Memory B cell (primary cell): ENCODE measurements at regions not wholly inside any gene's neighbourhood (a gene's known extent, or its start where the extent isn't known, plus 50 kb on each side); places are given as distances from the start of the nearest gene placed in this dataset.

Experiments used
- ATAC-seq: fragments of 150-1000 bp; cut with Tn5 transposase; 2 replicates; pipeline ENCODE4 v1.10.0; 2021; ENCODE audit warnings: low read depth, mild to moderate bottlenecking, moderate library complexity
- DNase-seq, 2 donors: peaks; one replicate each; pipeline ENCODE4 v3.0.0; 2022; ENCODE audit warnings: low spot score in 2 of 2
- H3K27ac Mint-ChIP-seq: one replicate; pipeline ENCODE4 v1.8.0; 2022; ENCODE audit warnings: mild to moderate bottlenecking, moderate library complexity, mixed read lengths
- H3K27me3 Mint-ChIP-seq: one replicate; pipeline ENCODE4 v1.8.0; 2022; ENCODE audit warnings: mixed read lengths
- H3K36me3 Mint-ChIP-seq: one replicate; pipeline ENCODE4 v1.8.0; 2022; ENCODE audit warnings: mild to moderate bottlenecking, mixed read lengths
- H3K4me1 Mint-ChIP-seq: one replicate; pipeline ENCODE4 v1.8.0; 2022; ENCODE audit warnings: mixed read lengths
- H3K4me3 Mint-ChIP-seq: one replicate; pipeline ENCODE4 v1.8.0; 2022; ENCODE audit warnings: mild to moderate bottlenecking, moderate library complexity, mixed read lengths
- H3K9me3 Mint-ChIP-seq: one replicate; pipeline ENCODE4 v1.8.0; 2022; ENCODE audit warnings: mixed read lengths

DNA sequence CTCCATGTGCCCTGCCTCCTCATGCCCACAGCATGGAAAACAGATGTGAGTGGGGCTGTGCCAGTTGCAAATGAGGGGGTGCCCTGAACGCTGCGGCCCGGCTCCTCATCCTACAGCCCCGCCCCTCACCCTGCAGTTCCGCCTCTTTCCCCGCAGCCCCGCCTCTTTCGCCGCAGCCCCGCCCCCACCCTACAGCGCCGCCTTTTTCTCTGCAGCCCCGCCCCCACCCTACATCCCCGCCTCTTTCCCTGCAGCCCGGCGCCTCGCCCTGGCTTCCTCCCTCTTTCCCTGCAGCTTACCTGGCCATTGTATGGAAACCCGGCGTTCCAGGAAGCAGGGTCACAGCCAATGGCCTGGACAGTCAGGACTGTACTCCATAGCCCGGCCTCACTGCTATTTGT is 284.9 kb downstream of the TLE3 start:
- Mint-ChIP-seq H3K4me3 (no peak overlapping the region), H3K27ac (no peak overlapping the region), H3K9me3 (no peaks in the 10 kb centered on the region), H3K27me3 (peaks cover 5% of the 10 kb centered on the region), H3K4me1 (no peaks in the 10 kb centered on the region), H3K36me3 (no peaks in the 10 kb centered on the region)
- ATAC-seq (no peak), DNase-seq (no peak)

DNA sequence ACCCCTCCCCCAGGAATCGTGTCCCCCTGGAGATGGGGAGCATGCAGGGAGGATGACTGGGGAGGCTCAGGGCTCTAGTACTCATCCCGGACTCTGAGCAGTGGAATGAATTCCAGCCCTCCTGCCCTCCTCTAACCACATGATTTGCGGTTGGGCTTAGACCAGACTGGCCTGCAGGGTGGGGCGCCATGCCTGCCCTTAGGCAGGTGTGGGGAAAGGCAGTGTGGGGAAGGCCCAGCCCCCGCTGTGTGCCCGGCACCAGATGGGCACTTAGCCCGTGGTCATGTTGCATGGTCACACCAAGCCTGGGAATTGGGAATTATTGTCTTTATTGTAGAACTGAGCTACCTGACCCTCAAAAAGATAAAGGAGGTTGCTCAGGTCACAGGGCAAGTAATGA is 283.8 kb downstream of the TLE3 start:
- Mint-ChIP-seq H3K27ac (no peak overlapping the region), H3K36me3 (no peaks in the 10 kb centered on the region)

DNA sequence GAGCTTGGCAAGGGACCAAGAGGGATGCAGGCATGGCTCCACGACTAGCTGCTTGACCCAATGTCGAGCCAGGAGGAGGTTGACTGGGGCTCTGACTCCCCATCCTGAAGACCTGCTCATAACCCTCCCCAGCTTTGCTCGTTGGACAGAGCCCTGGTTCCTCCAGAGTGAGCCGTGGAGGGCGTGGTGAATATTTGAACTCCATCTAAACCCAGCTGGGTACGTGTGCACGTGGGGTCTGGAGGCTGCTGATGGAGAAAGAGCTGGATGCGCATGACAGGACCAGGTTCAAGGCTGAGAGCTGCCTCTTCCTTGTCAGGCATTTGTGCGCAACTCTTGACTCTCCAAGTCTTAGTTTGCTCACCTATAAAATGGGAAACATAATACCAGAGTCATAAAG is 282.8 kb downstream of the TLE3 start:
- no peak for ATAC-seq

More for the DNA sequence above, 283.8 kb downstream of the TLE3 start:
- Mint-ChIP-seq H3K4me3 (no peak overlapping the region), H3K9me3 (no peaks in the 10 kb centered on the region), H3K27me3 (peaks cover 7% of the 10 kb centered on the region), H3K4me1 (no peaks in the 10 kb centered on the region)
- ATAC-seq (no peak), DNase-seq (no peak)

DNA sequence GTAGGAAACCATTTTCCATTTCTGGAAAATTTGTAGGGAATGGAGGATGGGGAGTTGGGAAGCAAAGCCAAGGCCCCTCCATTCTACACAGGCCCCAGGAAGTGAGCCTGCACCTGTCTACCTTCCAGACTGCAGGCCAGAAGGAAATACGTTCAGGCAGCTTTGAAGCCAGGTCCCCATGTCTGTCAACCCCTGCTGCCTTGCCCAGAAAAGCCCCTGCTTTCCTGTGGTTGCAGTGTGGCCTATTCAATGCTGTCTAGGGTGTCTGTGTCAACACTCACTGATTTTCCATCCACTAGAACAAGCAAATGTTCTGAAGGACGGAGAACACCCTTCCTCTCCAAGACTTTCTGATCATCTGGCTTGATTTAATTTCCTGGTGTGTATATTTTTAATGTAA is 281.9 kb downstream of the TLE3 start:
- Mint-ChIP-seq H3K27ac (no peak overlapping the region), H3K36me3 (no peaks in the 10 kb centered on the region), H3K4me1 (peaks cover 2% of the 10 kb centered on the region), H3K4me3 (no peak overlapping the region), H3K9me3 (no peaks in the 10 kb centered on the region), H3K27me3 (peaks cover 7% of the 10 kb centered on the region)
- DNase-seq (no peak), ATAC-seq (no peak)

More for the DNA sequence above, 282.8 kb downstream of the TLE3 start:
- H3K27me3 Mint-ChIP-seq: peaks cover 7% of the 10 kb centered on the region
- no peaks in the 10 kb centered on the region for H3K36me3 Mint-ChIP-seq
- H3K9me3 Mint-ChIP-seq: no peaks in the 10 kb centered on the region
- DNase-seq: no peak
- no peaks in the 10 kb centered on the region for H3K4me1 Mint-ChIP-seq
- no peak overlapping the region for H3K4me3 Mint-ChIP-seq
- H3K27ac Mint-ChIP-seq: no peak overlapping the region

DNA sequence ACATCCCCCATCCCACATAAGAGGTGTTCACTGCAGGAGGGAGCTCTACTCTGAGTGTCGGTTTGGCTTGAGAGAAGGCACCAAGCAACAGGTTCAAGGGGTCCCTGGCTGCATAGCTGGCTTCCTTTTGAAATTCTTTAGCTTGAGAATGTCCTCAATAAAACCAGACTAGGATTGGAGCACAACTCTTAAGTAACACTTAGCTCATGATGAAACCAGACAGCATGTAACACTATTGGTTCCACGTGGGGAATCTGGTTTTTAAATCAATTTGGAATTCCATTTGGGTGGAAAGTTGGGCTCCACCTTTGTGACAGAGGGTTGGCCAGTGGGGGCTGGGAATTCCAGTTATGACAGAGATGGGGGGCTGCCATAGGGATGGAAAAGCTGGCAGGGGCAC is 281.2 kb downstream of the TLE3 start:
- Mint-ChIP-seq H3K27me3 (peaks cover 7% of the 10 kb centered on the region), H3K4me3 (no peak overlapping the region), H3K27ac (no peak overlapping the region), H3K36me3 (no peaks in the 10 kb centered on the region), H3K9me3 (no peaks in the 10 kb centered on the region), H3K4me1 (peaks cover 5% of the 10 kb centered on the region)
- no peak for ATAC-seq
- DNase-seq: no peak

DNA sequence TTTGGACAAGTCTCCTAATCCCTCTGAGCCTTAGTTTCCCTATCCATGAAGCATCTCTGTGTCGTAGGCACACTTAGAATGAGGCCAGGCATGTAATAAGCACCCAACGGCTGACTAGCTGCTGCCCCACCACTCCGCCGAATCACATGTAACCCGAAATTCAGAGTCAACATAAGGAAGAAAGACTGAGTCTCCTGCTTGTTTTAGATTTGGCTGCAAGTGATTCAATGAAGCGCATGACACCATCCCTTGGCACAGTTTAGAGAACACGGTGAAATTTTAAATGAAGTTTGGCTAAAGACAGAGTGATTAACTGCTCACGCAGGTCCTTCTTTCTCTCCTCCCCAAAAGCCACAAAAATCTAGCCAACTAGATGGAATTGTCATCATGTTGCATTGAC is 279.2 kb downstream of the TLE3 start:
- H3K27me3 Mint-ChIP-seq: peaks cover 7% of the 10 kb centered on the region
- H3K36me3 Mint-ChIP-seq: no peaks in the 10 kb centered on the region
- ATAC-seq: no peak
- H3K27ac Mint-ChIP-seq: no peak overlapping the region
- H3K9me3 Mint-ChIP-seq: no peaks in the 10 kb centered on the region
- H3K4me1 Mint-ChIP-seq: peaks cover 5% of the 10 kb centered on the region
- DNase-seq: no peak
- H3K4me3 Mint-ChIP-seq: no peak overlapping the region

DNA sequence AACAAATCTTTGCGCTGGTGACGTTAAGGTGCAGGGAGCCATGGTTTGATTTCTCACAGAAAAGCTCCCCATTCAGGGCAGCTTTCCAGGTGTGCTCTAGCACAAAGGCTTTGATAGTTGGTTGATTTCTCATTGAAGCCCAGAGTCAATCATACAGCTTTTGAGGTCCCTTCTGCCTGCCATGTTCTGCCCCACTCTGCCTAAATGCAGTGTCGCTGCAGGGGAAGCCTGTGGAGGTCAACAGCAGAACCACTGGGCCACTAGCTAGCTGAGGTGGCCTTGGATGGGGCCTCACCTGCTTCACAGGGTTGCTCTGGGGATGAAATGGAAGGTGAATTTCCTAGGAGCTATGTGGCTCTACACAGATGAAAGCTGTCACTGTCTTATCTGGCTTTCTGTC is 278.3 kb downstream of the TLE3 start:
- Mint-ChIP-seq H3K4me3 (no peak overlapping the region), H3K27me3 (peaks cover 6% of the 10 kb centered on the region), H3K36me3 (no peaks in the 10 kb centered on the region), H3K9me3 (no peaks in the 10 kb centered on the region), H3K27ac (no peak overlapping the region), H3K4me1 (peaks cover 5% of the 10 kb centered on the region)
- no peak for ATAC-seq
- DNase-seq: no peak

DNA sequence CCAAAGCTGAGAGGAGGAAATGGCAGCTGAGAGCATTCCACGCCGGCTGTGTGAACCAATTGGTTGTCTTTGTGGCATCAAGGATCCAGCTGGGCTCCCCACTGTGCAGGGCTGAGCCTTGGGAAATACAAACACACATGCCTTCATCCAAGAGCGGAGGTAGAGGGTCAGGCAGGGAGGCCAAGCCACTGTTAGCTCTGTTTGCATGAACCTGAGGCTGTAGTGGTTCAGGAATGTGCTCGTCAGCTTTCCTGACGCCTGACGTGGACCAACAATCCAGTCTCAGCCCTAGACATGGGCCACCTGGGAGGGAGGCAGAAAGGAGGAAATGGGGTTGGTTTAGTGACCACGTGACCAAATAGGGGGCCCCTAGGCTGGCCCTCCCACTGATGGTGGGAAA is 276.9 kb downstream of the TLE3 start:
- Mint-ChIP-seq H3K4me3 (no peak overlapping the region), H3K36me3 (no peaks in the 10 kb centered on the region), H3K9me3 (no peaks in the 10 kb centered on the region), H3K27me3 (peaks cover 3% of the 10 kb centered on the region), H3K4me1 (peaks cover 5% of the 10 kb centered on the region), H3K27ac (no peak overlapping the region)
- ATAC-seq (no peak), DNase-seq (no peak)

DNA sequence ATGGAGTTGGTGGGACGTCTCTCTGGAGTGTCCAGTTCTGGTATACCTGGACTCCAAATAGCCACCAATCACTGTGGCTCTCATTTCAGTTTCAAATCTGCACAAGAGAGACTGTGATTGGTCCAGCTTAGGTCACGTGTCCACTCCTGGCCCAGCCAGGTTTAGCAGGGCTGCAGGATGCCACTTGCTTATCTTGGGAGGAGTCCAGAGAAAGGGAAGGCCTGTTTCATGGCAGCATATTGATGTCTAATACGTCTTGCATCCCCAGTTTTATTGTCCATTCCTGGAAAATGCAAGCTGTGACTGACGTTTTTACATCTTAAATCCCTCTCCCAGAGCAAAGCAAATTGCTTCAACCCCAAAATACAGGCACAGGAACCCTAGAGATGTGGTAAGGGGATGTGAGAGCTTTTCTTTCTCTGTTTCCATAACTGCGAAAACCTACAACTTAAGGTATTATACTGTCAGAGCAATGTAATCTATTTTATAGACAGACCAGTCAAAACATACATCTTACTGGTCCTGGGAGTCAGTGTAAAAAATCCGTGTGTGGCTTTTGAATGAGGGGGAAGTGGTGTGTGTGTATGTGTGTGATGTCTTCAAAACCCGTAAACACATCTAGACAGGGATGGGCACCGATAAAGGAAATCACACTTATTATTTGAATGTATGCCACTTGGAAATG is 274.4 kb downstream of the TLE3 start:
- no peak for DNase-seq
- Mint-ChIP-seq H3K4me1 (peaks cover 5% of the 10 kb centered on the region), H3K27me3 (peaks cover 3% of the 10 kb centered on the region), H3K27ac (no peak overlapping the region), H3K36me3 (no peaks in the 10 kb centered on the region), H3K4me3 (no peak overlapping the region), H3K9me3 (no peaks in the 10 kb centered on the region)
- ATAC-seq: no peak

DNA sequence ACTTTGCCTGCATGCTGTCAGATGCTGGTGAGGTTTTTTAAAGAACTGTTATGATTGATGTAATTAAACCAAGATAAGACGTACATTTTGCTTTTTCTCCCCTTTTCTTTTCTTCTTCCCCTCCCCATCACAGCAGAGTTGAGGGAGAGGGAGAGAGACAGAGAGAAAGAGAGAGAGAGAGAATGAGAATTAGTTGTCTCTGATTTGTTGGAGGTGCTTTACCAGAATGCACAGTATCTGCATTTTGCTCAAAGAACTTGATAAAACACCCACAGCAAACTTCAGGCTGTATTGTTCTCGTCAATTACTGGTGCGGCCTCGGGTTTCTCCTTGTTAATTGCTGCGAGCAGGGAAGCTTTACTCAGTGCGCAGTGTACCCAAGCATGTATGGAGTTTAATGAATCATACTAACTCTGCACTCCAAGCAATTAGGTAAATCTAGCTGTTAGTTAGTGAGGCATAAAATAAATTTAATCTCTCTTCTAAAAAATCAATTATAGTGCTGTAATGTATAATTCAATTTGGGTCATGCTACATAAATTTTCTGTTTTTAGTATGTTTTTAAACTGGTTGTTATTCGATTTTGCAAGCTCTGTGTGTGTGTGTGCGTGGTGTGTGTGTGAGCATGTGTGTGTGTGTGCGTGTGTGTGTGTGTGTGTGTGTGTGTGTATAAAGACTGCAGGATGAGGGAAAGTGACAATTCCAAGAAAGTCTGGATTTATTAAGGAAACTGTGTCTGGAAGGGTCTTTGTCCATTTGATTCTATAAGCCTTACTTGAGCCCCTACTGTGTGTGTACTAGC is 273.4 kb downstream of the TLE3 start:
- no peak for ATAC-seq
- no peak for DNase-seq
- Mint-ChIP-seq H3K4me3 (no peak overlapping the region), H3K27ac (no peak overlapping the region), H3K27me3 (no peaks in the 10 kb centered on the region), H3K36me3 (no peaks in the 10 kb centered on the region), H3K4me1 (peaks cover 5% of the 10 kb centered on the region), H3K9me3 (no peaks in the 10 kb centered on the region)

DNA sequence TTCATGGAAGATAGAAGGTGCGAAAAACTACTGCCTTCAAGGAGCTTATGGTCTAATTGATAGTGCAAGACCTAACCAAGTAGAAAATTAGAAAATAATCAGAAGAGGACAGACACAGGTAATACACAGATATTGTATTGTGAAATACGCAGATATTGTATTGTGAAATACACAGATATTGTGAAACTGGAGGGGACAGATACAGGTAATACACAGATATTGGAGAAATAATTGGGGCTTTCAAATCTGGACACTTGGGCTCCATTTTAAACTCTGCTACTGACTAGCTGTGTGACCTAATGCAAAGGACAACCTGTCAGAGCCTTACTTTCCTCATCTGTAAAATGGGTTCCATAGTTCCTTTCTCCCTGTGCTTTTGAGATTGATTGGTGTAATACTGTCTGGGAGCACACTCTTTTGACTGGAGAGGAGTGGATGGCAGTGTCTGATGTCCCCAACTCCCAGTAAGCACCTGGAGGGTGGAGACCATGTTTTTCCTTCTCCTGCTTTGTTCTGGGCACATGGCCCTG is 272.8 kb downstream of the TLE3 start:
- no peaks in the 10 kb centered on the region for H3K9me3 Mint-ChIP-seq
- no peaks in the 10 kb centered on the region for H3K27me3 Mint-ChIP-seq
- peaks cover 5% of the 10 kb centered on the region for H3K4me1 Mint-ChIP-seq
- DNase-seq (no peak), ATAC-seq (no peak)
- no peak overlapping the region for H3K27ac Mint-ChIP-seq
- H3K4me3 Mint-ChIP-seq: no peak overlapping the region
- H3K36me3 Mint-ChIP-seq: no peaks in the 10 kb centered on the region

DNA sequence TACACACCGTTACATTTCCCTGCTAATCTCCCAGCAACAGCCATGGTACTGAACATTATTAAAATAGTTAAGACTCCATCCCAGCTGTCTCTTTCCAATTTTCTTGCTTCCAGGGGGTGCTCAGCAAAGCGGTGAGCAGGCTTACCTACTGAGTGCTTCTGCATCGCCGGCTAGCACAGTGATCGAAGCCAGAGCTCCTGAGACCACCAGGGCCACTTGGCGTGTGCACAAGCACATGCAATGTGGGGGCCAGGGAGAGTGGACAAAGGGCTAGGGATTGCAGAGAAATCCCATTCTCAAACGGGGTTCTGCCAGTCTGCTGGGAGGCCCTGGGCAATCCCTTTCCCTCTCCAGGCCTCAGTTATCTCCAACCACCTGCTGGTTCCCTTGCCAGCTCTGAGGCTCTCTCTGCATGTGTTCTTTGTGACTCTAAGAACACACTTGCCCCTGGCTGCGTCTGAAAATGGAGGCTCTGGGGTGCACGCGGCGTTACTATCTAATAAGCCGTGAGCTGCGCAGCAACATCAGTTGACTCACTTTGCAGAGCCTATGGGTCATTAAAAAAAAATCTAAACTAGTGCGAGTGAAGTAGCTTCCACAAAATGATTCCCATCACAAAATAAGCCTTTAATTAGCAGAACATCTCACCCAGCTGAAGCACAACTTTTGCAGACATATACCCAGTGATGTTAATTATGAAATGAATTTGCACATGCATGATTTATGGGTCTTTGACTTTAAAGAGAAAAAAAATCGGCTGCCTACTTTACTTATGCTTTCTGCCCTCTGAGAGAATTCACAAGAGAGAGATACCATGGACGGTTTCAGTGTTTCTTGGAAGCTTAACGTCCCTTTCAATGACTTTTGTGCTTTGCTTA is 271.5 kb downstream of the TLE3 start:
- no peak overlapping the region for H3K27ac Mint-ChIP-seq
- H3K9me3 Mint-ChIP-seq: no peaks in the 10 kb centered on the region
- H3K27me3 Mint-ChIP-seq: no peaks in the 10 kb centered on the region
- ATAC-seq (no peak), DNase-seq (no peak)
- H3K36me3 Mint-ChIP-seq: no peaks in the 10 kb centered on the region
- no peaks in the 10 kb centered on the region for H3K4me1 Mint-ChIP-seq
- no peak overlapping the region for H3K4me3 Mint-ChIP-seq

DNA sequence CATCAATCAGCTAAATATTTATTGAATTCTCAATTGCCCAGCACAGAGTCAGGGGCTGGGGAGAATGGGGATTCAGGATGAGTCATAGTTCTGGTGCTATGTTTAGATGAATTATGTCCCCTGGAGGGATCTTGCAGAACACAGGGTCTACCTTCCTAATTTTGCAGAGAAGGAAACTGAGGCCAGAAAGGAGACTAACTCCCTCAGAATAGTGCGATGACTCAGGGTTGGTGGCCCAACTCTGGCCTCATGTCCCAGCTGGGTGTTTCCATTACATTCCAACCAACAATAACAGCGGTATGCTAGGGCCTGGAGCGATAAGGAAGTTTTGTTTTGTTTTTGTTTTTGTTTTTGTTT is 270.9 kb downstream of the TLE3 start:
- no peaks in the 10 kb centered on the region for H3K36me3 Mint-ChIP-seq
- H3K27me3 Mint-ChIP-seq: peaks cover under 1% of the 10 kb centered on the region
- ATAC-seq: no peak
- H3K4me3 Mint-ChIP-seq: no peak overlapping the region
- DNase-seq: no peak
- peaks cover under 1% of the 10 kb centered on the region for H3K4me1 Mint-ChIP-seq
- no peaks in the 10 kb centered on the region for H3K9me3 Mint-ChIP-seq
- H3K27ac Mint-ChIP-seq: no peak overlapping the region

DNA sequence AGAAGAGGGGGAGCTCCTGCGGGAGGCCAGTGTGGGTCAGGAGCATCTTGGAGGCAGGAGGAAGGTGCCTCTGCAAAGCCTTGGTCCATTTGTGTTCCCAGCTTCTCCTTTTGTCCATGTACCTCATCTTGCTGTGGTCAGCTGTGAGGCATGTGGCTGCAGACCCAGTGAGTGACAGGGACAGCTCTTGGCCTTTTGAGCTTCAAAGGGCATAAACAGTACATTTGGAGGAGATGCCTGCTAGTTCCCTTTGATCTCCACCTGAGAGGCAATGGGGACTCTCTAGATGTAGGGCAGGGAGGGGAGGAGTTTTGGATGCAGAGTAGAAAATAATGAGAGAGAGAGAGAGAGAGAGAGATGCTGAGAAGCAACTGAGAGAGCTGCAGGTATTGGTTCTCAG is 270.0 kb downstream of the TLE3 start:
- Mint-ChIP-seq H3K27ac (no peak overlapping the region), H3K27me3 (peaks cover 3% of the 10 kb centered on the region), H3K9me3 (no peaks in the 10 kb centered on the region), H3K4me3 (no peak overlapping the region), H3K4me1 (peaks cover 2% of the 10 kb centered on the region), H3K36me3 (no peaks in the 10 kb centered on the region)
- DNase-seq (no peak), ATAC-seq (no peak)
